ENCODE measurements at regions not wholly inside any gene's neighbourhood (a gene's known extent, or its start where the extent isn't known, plus 50 kb on each side); places are given as distances from the start of the nearest gene placed in this dataset.

GRCh38 chr11:71338801-71339395 lies 86.5 kb upstream of the SHANK2 start:
- H3K4me3 ChIP-seq (ENCODE audit: control insufficient read depth in 1 of 7, extremely low read depth in 1 of 7, insufficient read depth in 4 of 7, low read depth in 2 of 7, low read length in 6 of 7) = no peak overlapping the region
- no peaks in the 10 kb centered on the region for H3K4me1 ChIP-seq (ENCODE audit: control extremely low read depth in 1 of 4, control insufficient read depth in 4 of 4, insufficient read depth in 4 of 4, low read length in 3 of 4)
- ChIA-PET POLR2A (no interaction called here), CTCF (no interaction called here)
- no peaks in the 10 kb centered on the region for H3K36me3 ChIP-seq (ENCODE audit: control insufficient read depth in 4 of 4, insufficient read depth in 4 of 4, low read length in 3 of 4)
- H3K27ac ChIP-seq (ENCODE audit: insufficient read depth in 1 of 2, low read depth in 1 of 2, low read length in 2 of 2, poor library complexity in 1 of 2, severe bottlenecking in 2 of 2) = no peak overlapping the region
- DNase-seq = no peak
- peaks cover 0 to 18% (median 2%) of the 10 kb centered on the region in 5 experiments for H3K27me3 ChIP-seq (replicated peaks in 2 of 5; ENCODE audit: control insufficient read depth in 4 of 5, insufficient read depth in 5 of 5, low read length in 4 of 5)
- 91% methylated on average over 9 of the region's 12 CpGs for WGBS (ENCODE audit: insufficient coverage)
- peaks cover 0 to 4% (median 2%) of the 10 kb centered on the region in 5 experiments for H3K9me3 ChIP-seq (ENCODE audit: control extremely low read depth in 1 of 5, control insufficient read depth in 4 of 5, insufficient read depth in 2 of 5, low read depth in 1 of 5, low read length in 4 of 5)

- WGBS (ENCODE audit: insufficient coverage) = 83% methylated on average over 9 of the region's 12 CpGs
- no peaks in the 10 kb centered on the region for H3K36me3 ChIP-seq (ENCODE audit: control insufficient read depth in 4 of 4, insufficient read depth in 4 of 4, low read length in 3 of 4)
- no peak overlapping the region for H3K27ac ChIP-seq (ENCODE audit: insufficient read depth in 1 of 2, low read depth in 1 of 2, low read length in 2 of 2, poor library complexity in 1 of 2, severe bottlenecking in 2 of 2)
- peaks cover 0 to 18% (median 2%) of the 10 kb centered on the region in 5 experiments for H3K27me3 ChIP-seq (replicated peaks in 2 of 5; ENCODE audit: control insufficient read depth in 4 of 5, insufficient read depth in 5 of 5, low read length in 4 of 5)
- POLR2A ChIA-PET = no interaction called here
- H3K9me3 ChIP-seq (ENCODE audit: control extremely low read depth in 1 of 5, control insufficient read depth in 4 of 5, insufficient read depth in 2 of 5, low read depth in 1 of 5, low read length in 4 of 5) = peaks cover 0 to 18% (median 12%) of the 10 kb centered on the region in 5 experiments
- H3K4me1 ChIP-seq (ENCODE audit: control extremely low read depth in 1 of 4, control insufficient read depth in 4 of 4, insufficient read depth in 4 of 4, low read length in 3 of 4) = no peaks in the 10 kb centered on the region
- no peak for DNase-seq
- no peak overlapping the region for H3K4me3 ChIP-seq (ENCODE audit: control insufficient read depth in 1 of 7, extremely low read depth in 1 of 7, insufficient read depth in 4 of 7, low read depth in 2 of 7, low read length in 6 of 7)
- CTCF ChIA-PET = no interaction called here
Measured at GRCh38 chr11:71336996-71337754, 84.8 kb upstream of the SHANK2 start.

GRCh38 chr11:71336176-71336995 lies 84.0 kb upstream of the SHANK2 start:
- Histone ChIP-seq H3K36me3 (ENCODE audit: control insufficient read depth in 4 of 4, insufficient read depth in 4 of 4, low read length in 3 of 4) (no peaks in the 10 kb centered on the region), H3K9me3 (ENCODE audit: control extremely low read depth in 1 of 5, control insufficient read depth in 4 of 5, insufficient read depth in 2 of 5, low read depth in 1 of 5, low read length in 4 of 5) (peaks cover 0 to 18% (median 12%) of the 10 kb centered on the region in 5 experiments), H3K4me1 (ENCODE audit: control extremely low read depth in 1 of 4, control insufficient read depth in 4 of 4, insufficient read depth in 4 of 4, low read length in 3 of 4) (no peaks in the 10 kb centered on the region), H3K27me3 (replicated peaks in 2 of 5; ENCODE audit: control insufficient read depth in 4 of 5, insufficient read depth in 5 of 5, low read length in 4 of 5) (peaks cover 0 to 18% (median 2%) of the 10 kb centered on the region in 5 experiments), H3K27ac (ENCODE audit: insufficient read depth in 1 of 2, low read depth in 1 of 2, low read length in 2 of 2, poor library complexity in 1 of 2, severe bottlenecking in 2 of 2) (no peak overlapping the region), H3K4me3 (ENCODE audit: control insufficient read depth in 1 of 7, extremely low read depth in 1 of 7, insufficient read depth in 4 of 7, low read depth in 2 of 7, low read length in 6 of 7) (no peak overlapping the region)
- ChIA-PET CTCF (no interaction called here), POLR2A (interaction anchor here (0.5 kb wide), 1 partner anchor 686 kb away, joined by 3 read pairs; no protein-coding TSS in a partner anchor)
- DNase-seq = no peak
- WGBS (ENCODE audit: insufficient coverage) = 87% methylated on average over 5 of the region's 9 CpGs

- Histone ChIP-seq H3K9me3 (ENCODE audit: control extremely low read depth in 1 of 5, control insufficient read depth in 4 of 5, insufficient read depth in 2 of 5, low read depth in 1 of 5, low read length in 4 of 5) (peaks cover 0 to 18% (median 12%) of the 10 kb centered on the region in 5 experiments), H3K36me3 (ENCODE audit: control insufficient read depth in 4 of 4, insufficient read depth in 4 of 4, low read length in 3 of 4) (no peaks in the 10 kb centered on the region), H3K27ac (ENCODE audit: insufficient read depth in 1 of 2, low read depth in 1 of 2, low read length in 2 of 2, poor library complexity in 1 of 2, severe bottlenecking in 2 of 2) (no peak overlapping the region), H3K4me1 (ENCODE audit: control extremely low read depth in 1 of 4, control insufficient read depth in 4 of 4, insufficient read depth in 4 of 4, low read length in 3 of 4) (no peaks in the 10 kb centered on the region), H3K27me3 (replicated peaks in 2 of 5; ENCODE audit: control insufficient read depth in 4 of 5, insufficient read depth in 5 of 5, low read length in 4 of 5) (peaks cover 0 to 18% (median 2%) of the 10 kb centered on the region in 5 experiments), H3K4me3 (ENCODE audit: control insufficient read depth in 1 of 7, extremely low read depth in 1 of 7, insufficient read depth in 4 of 7, low read depth in 2 of 7, low read length in 6 of 7) (no peak overlapping the region)
- ChIA-PET CTCF (no interaction called here), POLR2A (no interaction called here)
- WGBS (ENCODE audit: insufficient coverage) = 92% methylated on average over 1 of the region's 1 CpG
- no peak for DNase-seq
Measured at GRCh38 chr11:71335371-71335770, 83.0 kb upstream of the SHANK2 start.

- WGBS (ENCODE audit: insufficient coverage) = 83% methylated on average over 1 of the region's 1 CpG
- CTCF ChIA-PET = no interaction called here
- POLR2A ChIA-PET = no interaction called here
- peaks cover 0 to 17% (median 2%) of the 10 kb centered on the region in 5 experiments for H3K27me3 ChIP-seq (replicated peaks in 2 of 5; ENCODE audit: control insufficient read depth in 4 of 5, insufficient read depth in 5 of 5, low read length in 4 of 5)
- H3K9me3 ChIP-seq (ENCODE audit: control extremely low read depth in 1 of 5, control insufficient read depth in 4 of 5, insufficient read depth in 2 of 5, low read depth in 1 of 5, low read length in 4 of 5) = peaks cover 0 to 18% (median 12%) of the 10 kb centered on the region in 5 experiments
- H3K36me3 ChIP-seq (ENCODE audit: control insufficient read depth in 4 of 4, insufficient read depth in 4 of 4, low read length in 3 of 4) = no peaks in the 10 kb centered on the region
- DNase-seq = no peak
- H3K4me3 ChIP-seq (ENCODE audit: control insufficient read depth in 1 of 7, extremely low read depth in 1 of 7, insufficient read depth in 4 of 7, low read depth in 2 of 7, low read length in 6 of 7) = no peak overlapping the region
- no peak overlapping the region for H3K27ac ChIP-seq (ENCODE audit: insufficient read depth in 1 of 2, low read depth in 1 of 2, low read length in 2 of 2, poor library complexity in 1 of 2, severe bottlenecking in 2 of 2)
- H3K4me1 ChIP-seq (ENCODE audit: control extremely low read depth in 1 of 4, control insufficient read depth in 4 of 4, insufficient read depth in 4 of 4, low read length in 3 of 4) = no peaks in the 10 kb centered on the region
Measured at GRCh38 chr11:71334191-71334590, 81.8 kb upstream of the SHANK2 start.

GRCh38 chr11:71333473-71333872 lies 81.1 kb upstream of the SHANK2 start:
- H3K27me3 ChIP-seq (replicated peaks in 2 of 5; ENCODE audit: control insufficient read depth in 4 of 5, insufficient read depth in 5 of 5, low read length in 4 of 5) = peaks cover 0 to 14% (median 2%) of the 10 kb centered on the region in 5 experiments
- CTCF ChIA-PET = no interaction called here
- DNase-seq = no peak
- 74% methylated on average over 5 of the region's 6 CpGs for WGBS (ENCODE audit: insufficient coverage)
- no peaks in the 10 kb centered on the region for H3K4me1 ChIP-seq (ENCODE audit: control extremely low read depth in 1 of 4, control insufficient read depth in 4 of 4, insufficient read depth in 4 of 4, low read length in 3 of 4)
- POLR2A ChIA-PET = no interaction called here
- no peak overlapping the region for H3K27ac ChIP-seq (ENCODE audit: insufficient read depth in 1 of 2, low read depth in 1 of 2, low read length in 2 of 2, poor library complexity in 1 of 2, severe bottlenecking in 2 of 2)
- no peak overlapping the region for H3K4me3 ChIP-seq (ENCODE audit: control insufficient read depth in 1 of 7, extremely low read depth in 1 of 7, insufficient read depth in 4 of 7, low read depth in 2 of 7, low read length in 6 of 7)
- no peaks in the 10 kb centered on the region for H3K36me3 ChIP-seq (ENCODE audit: control insufficient read depth in 4 of 4, insufficient read depth in 4 of 4, low read length in 3 of 4)
- peaks cover 0 to 18% (median 12%) of the 10 kb centered on the region in 5 experiments for H3K9me3 ChIP-seq (ENCODE audit: control extremely low read depth in 1 of 5, control insufficient read depth in 4 of 5, insufficient read depth in 2 of 5, low read depth in 1 of 5, low read length in 4 of 5)

Data from common myeloid progenitor, CD34-positive (primary cell).